Right lobe of liver (tissue), 6 donors: ENCODE measurements at regions not wholly inside any gene's neighbourhood (a gene's known extent, or its start where the extent isn't known, plus 50 kb on each side); places are given as distances from the start of the nearest gene placed in this dataset.

Experiments used
- ATAC-seq, 4 donors: fragments of 200-7000 bp; cut with Tn5 transposase; one replicate each; pipeline ENCODE4 v1.9.1; 2020; ENCODE audit warnings: mild to moderate bottlenecking in 4 of 4, moderate library complexity in 4 of 4
- DNase-seq, 3 donors: peaks; one replicate each; pipeline ENCODE4 v3.0.0-alpha.2; 2020
- H3K27ac ChIP-seq, 3 donors: fragments of 200-600 bp; one replicate each; pipeline ENCODE4 v1.8.0; 2022
- H3K27me3 ChIP-seq, 2 donors: fragments of 200-600 bp; one replicate each; pipeline ENCODE4 v1.8.0; 2022
- H3K36me3 ChIP-seq, 4 donors: fragments of 200-600 bp; sonication (generic) in 1 of 4; one replicate each; pipeline versions ENCODE4 v1.5.1 to v1.8.0; 2017 to 2022; ENCODE audit warnings: control low read depth in 1 of 4
- H3K4me1 ChIP-seq, 4 donors: fragments of 200-600 bp; sonication (generic) in 1 of 4; one replicate each; pipeline versions ENCODE4 v1.5.1 to v1.8.0; 2017 to 2022; ENCODE audit warnings: control low read depth in 1 of 4
- H3K4me3 ChIP-seq, 3 donors: fragments of 200-600 bp; one replicate each; pipeline ENCODE4 v1.8.0; 2022
- H3K9me3 ChIP-seq, 4 donors: fragments of 200-600 bp; sonication (generic) in 1 of 4; one replicate each; pipeline versions ENCODE4 v1.5.1 to v1.8.0; 2017 to 2022; ENCODE audit warnings: control low read depth in 1 of 4
- POLR2A ChIP-seq: fragments of 450-650 bp; IDR thresholded peaks from one replicate; pipeline ENCODE4 v1.6.1; 2017; ENCODE audit warnings: antibody characterized with exemption, mild to moderate bottlenecking
- WGBS: methylation state at CpG from one replicate; pipeline ENCODE4 v1.1.6; 2018; ENCODE audit warnings: low coverage, low lambda C conversion rate; ENCODE audit not compliant: insufficient coverage; ENCODE audit errors: missing lambda C conversion rate; 5-methylcytosine and 5-hydroxymethylcytosine counted together
- intact Hi-C, 2 donors: fragments of 100-400 bp; cut with DNase I; formaldehyde crosslinking; loops; one replicate each; pipeline versions ENCODE4 v1.11.2 to v1.14.1; 2022
- TF ChIP-seq, protein P1 (sequence below), 4 donors: fragments of 200-600 bp in 3 of 4; fragments of 450-650 bp in 1 of 4; IDR thresholded peaks; one replicate each; pipeline versions ENCODE4 v1.5.1 to v1.8.0; 2016 to 2022; ENCODE audit warnings: antibody characterized with exemption in 4 of 4, mild to moderate bottlenecking in 2 of 4
- donor health status: DM: no; HTN: yes; CAD: no.
- donor health status: DM: no; HTN: no; CAD: no.
- donor health status: DM: no; HTN: no; CAD: no.
- donor health status: DM: no; HTN: yes; CAD: no.
- donor health status: DM: no; HTN: yes; CAD: no.

DNA sequence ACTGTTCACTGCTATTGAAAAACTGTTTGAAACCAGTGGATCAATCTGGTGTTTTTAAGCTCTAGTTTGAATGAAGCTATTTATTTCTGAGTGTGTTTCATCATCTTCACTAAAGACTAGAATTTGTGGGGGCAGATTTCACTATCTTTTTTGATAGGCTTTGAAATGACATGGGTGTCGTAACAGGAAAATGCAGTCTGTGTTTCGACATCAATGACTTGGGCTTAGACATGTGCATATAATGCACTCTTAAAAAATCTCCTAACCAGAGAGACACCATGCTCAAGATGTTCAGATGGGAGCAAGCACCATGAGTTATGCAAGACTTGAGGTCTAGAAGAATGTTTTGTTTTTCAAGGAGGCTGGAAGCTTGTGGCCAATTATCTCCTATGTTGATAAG lies 221.6 kb downstream of the GPD2 start:
- intact Hi-C loops: no loop called here

DNA sequence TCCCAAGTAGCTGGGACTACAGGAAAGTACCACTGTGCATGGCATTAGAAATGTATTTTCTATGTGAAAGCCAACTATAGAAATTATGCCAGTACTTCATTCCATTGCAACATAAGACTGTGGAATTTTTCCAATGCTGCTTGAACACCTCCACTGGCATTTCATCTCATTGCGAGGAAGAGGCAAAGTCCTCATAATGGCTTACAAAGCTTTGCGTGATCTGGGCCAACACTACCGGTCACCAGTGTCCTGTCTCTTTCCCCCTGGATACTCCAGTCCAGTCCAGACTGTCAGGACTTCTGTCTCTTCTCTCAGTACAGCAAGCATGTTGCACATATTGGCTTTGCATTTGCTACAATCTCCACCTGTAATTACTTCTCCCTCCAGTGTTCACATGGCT lies 223.5 kb downstream of the GPD2 start:
- intact Hi-C loops: no loop called here
- Histone ChIP-seq H3K9me3 (no peaks in the 10 kb centered on the region), H3K36me3 (no peaks in the 10 kb centered on the region), H3K4me3 (no peak overlapping the region), H3K27ac (peak overlapping the region in 1 of 3 donors; percentile 45), H3K4me1 (peaks cover 0 to 5% (median 0%) of the 10 kb centered on the region in 4 donors), H3K27me3 (no peaks in the 10 kb centered on the region)
- ATAC-seq (peak; percentile 91 to 96 (median 94)), DNase-seq (peak; percentile 37 to 77 (median 55))
- TF ChIP-seq POLR2A: peak; percentile 36
- TF ChIP-seq, protein P1, sequence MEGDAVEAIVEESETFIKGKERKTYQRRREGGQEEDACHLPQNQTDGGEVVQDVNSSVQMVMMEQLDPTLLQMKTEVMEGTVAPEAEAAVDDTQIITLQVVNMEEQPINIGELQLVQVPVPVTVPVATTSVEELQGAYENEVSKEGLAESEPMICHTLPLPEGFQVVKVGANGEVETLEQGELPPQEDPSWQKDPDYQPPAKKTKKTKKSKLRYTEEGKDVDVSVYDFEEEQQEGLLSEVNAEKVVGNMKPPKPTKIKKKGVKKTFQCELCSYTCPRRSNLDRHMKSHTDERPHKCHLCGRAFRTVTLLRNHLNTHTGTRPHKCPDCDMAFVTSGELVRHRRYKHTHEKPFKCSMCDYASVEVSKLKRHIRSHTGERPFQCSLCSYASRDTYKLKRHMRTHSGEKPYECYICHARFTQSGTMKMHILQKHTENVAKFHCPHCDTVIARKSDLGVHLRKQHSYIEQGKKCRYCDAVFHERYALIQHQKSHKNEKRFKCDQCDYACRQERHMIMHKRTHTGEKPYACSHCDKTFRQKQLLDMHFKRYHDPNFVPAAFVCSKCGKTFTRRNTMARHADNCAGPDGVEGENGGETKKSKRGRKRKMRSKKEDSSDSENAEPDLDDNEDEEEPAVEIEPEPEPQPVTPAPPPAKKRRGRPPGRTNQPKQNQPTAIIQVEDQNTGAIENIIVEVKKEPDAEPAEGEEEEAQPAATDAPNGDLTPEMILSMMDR (IDR thresholded peaks at IDR 0.05): no peak
- WGBS: 51% methylated on average over 3 of the region's 3 CpGs

More for the DNA sequence above, 221.6 kb downstream of the GPD2 start:
- no peaks in the 10 kb centered on the region for H3K9me3 ChIP-seq
- TF ChIP-seq POLR2A: no peak
- TF ChIP-seq, protein P1 (IDR thresholded peaks at IDR 0.05): no peak
- no peaks in the 10 kb centered on the region for H3K36me3 ChIP-seq
- DNase-seq (no peak), ATAC-seq (peak in 3 of 4 donors; percentile 9 to 73 (median 61))
- H3K4me3 ChIP-seq: no peak overlapping the region
- H3K27ac ChIP-seq: no peak overlapping the region
- no peaks in the 10 kb centered on the region for H3K27me3 ChIP-seq
- WGBS: 16% methylated on average over 2 of the region's 2 CpGs
- H3K4me1 ChIP-seq: peaks cover 0 to 5% (median 0%) of the 10 kb centered on the region in 4 donors

DNA sequence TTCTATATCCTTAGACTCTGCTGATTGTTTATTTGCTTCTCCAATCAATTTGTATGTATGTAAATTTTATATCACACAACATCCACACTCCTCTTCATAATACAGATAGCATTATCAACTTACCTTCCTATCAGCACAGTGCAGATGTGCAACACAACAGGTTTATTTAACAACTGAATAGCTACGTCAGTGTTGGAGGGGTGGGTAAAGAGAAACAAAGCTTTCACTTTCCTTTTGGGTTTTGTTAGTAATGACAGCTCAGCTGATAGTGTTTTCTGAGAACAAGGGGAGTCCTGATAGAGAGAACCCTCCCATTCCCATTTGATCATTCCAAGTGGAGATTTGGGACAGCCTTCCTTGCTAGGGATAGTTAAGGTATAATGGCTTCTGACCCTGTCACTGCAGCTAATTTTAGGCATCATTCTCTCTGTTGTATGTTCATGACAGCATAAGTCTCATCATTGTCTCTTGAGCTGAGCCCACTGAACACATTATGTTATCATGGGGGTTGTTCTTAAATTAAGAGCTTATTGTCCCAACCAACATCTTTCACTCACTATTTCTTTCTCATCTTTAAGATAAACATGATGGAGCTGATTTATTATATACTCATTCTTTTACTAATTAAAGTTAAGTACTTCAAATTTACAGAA lies 227.7 kb downstream of the GPD2 start:
- intact Hi-C loops: no loop called here
- H3K36me3 ChIP-seq: no peaks in the 10 kb centered on the region
- no peak overlapping the region for H3K27ac ChIP-seq
- TF ChIP-seq, protein P1 (IDR thresholded peaks at IDR 0.05): no peak
- TF ChIP-seq POLR2A: no peak
- ATAC-seq: peak; percentile 60 to 87 (median 75)
- WGBS: 8% methylated on average over 1 of the region's 1 CpG
- H3K4me1 ChIP-seq: peaks cover 0 to 5% (median 0%) of the 10 kb centered on the region in 4 donors
- peaks cover 0 to 4% (median 0%) of the 10 kb centered on the region in 4 donors for H3K9me3 ChIP-seq
- no peak for DNase-seq
- H3K4me3 ChIP-seq: no peak overlapping the region
- no peaks in the 10 kb centered on the region for H3K27me3 ChIP-seq

DNA sequence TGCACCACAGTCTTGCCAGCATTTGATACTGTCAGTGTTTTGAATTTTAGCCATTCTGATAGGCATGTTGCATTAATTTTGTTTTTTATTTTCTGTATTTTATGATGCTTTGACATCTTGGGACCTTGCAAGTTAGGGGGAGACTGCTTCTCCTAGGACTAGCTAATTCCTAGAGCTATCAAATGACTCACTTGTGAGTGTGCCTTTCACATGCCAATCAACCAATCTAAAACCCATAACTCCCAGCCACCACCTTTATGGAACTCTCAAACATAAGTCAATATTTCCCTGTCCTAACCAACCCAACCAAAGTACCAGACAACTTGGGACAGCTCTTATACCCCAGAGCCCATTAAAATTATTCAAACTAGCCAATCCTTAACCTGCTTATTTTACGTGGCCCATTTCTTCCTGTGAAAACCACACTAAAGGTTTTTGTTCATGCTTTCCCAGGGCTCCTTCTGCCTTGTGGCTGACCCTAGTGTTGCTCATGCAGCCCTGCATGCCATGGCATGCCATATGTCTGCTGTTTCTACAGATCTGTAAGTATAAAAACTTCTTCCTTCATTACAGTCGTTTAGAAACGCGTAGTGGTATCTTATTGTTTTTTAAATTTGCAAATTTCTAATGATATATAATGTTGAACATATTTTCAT lies 230.1 kb downstream of the GPD2 start:
- no peak for TF ChIP-seq POLR2A
- TF ChIP-seq, protein P1 (IDR thresholded peaks at IDR 0.05): no peak
- no peak for DNase-seq

More for the DNA sequence above, 230.1 kb downstream of the GPD2 start:
- H3K4me3 ChIP-seq: no peak overlapping the region
- H3K36me3 ChIP-seq: no peaks in the 10 kb centered on the region
- H3K9me3 ChIP-seq: peaks cover 0 to 4% (median 0%) of the 10 kb centered on the region in 4 donors
- H3K27ac ChIP-seq: no peak overlapping the region
- H3K4me1 ChIP-seq: no peaks in the 10 kb centered on the region
- ATAC-seq: no peak
- no peaks in the 10 kb centered on the region for H3K27me3 ChIP-seq
- intact Hi-C loops: no loop called here
- WGBS: 87% methylated on average over 4 of the region's 4 CpGs
